ENCODE measurements at regions not wholly inside any gene's neighbourhood (a gene's known extent, or its start where the extent isn't known, plus 50 kb on each side); places are given as distances from the start of the nearest gene placed in this dataset.

DNA sequence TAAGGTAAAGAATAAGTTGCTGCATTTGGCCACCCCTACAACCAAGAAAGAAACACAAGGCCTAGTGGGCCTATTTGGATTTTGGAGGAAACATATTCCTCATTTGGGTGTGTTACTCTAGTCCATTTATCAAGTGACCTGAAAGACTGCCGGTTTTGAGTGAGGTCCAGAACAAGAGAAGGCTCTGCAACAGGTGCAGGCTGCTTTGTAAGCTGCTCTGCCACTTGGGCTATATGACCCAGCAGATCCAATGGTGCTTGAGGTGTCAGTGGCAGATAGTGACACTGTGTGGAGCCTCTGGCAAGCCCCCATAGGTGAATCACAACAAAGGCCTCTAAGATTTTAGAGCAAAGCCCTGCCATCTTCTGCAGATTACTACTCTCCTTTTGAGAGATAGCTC is 491.3 kb downstream of the TAFA4 start:
- ATAC-seq (replicated peaks in 6 of 8), result no peak
- in situ Hi-C loops (cut with MboI; ENCODE audit: low pct_unique_long_range_greater_than_20kb in 2 of 9, low sequenced_read_pairs in 9 of 9, unreplicated experiment in 9 of 9), result no loop called here
- no peak overlapping the region for H3K4me3 ChIP-seq
- no peak overlapping the region for H3K27ac ChIP-seq
- H3K4me1 ChIP-seq (replicated peaks in 1 of 2), result no peaks in the 10 kb centered on the region
- 0 to 88% (median 44%) methylated on average over 1 of the region's 1 CpG; no CpG with 5 or more reads in 6 of the 10 experiments for WGBS, 10 experiments

DNA sequence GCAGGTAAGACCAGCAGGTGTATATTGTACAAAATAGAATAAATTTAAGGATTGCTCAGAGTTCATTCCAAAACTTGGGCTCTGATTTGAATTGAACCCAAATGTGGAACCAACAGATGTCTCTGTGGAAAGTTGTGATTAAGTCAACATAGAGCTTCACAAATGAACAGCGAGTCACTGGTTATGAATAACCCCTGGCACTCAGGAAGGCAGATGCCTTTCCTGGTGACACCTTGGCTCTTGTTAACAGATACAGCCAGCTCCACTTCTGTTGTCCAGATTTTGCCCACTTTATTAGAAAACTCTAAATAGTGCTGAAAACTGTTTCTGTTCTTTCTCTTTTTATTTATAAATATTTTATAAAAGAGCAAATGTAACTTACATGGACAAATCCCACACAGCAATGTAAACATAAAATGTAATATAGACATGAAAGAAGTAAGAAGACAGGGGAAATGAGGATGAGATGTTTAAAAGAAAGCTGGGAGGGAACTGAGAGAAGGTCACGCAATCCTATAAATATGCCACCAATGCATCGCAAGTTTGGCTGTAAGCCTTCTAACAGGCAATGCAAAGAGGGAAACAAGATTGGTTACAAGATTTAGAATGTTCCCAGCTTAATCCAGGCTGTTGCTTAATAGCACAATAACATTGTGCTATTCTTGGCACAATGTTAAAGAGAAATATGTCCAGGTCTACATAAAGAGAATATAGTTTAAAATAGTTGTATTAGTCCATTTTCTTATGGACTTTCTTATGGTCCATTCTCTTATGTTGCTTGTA is 495.5 kb downstream of the TAFA4 start:
- H3K4me1 ChIP-seq (replicated peaks in 1 of 2), result no peaks in the 10 kb centered on the region
- in situ Hi-C loops (cut with MboI; ENCODE audit: low pct_unique_long_range_greater_than_20kb in 2 of 9, low sequenced_read_pairs in 9 of 9, unreplicated experiment in 9 of 9), result no loop called here
- no peak for ATAC-seq (replicated peaks in 6 of 8)
- 0 to 100% (median 84%) methylated on average over 1 to 3 of the region's 3 CpGs for WGBS, 10 experiments
- no peak overlapping the region for H3K27ac ChIP-seq
- H3K4me3 ChIP-seq, result no peak overlapping the region

DNA sequence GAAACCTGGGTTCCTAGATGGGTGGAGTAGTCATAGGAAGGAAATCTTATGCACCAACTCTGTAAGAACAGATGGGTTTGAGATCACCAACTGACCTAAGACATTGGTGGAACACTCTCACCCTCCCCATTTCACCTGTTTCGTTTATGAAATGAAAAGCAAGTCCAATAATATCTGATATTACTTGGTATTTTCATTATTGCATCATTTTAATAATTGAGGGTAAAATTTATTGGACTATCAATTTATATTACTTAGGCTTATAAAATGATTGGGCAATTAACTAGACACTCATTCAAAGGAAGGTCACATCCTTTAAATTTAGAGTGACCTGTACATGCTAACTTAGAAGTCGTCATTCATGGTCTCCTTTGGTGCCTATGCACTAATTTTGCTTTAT is 503.9 kb downstream of the TAFA4 start:
- Histone ChIP-seq H3K4me1 (replicated peaks in 1 of 2) (no peaks in the 10 kb centered on the region), H3K27ac (no peak overlapping the region), H3K4me3 (no peak overlapping the region)
- ATAC-seq (replicated peaks in 6 of 8), result no peak
- WGBS, 10 experiments, result 0 to 90% (median 33%) methylated on average over 1 to 2 of the region's 2 CpGs; no CpG with 5 or more reads in 1 of the 10 experiments
- in situ Hi-C loops (cut with MboI; ENCODE audit: low pct_unique_long_range_greater_than_20kb in 2 of 9, low sequenced_read_pairs in 9 of 9, unreplicated experiment in 9 of 9), result no loop called here

DNA sequence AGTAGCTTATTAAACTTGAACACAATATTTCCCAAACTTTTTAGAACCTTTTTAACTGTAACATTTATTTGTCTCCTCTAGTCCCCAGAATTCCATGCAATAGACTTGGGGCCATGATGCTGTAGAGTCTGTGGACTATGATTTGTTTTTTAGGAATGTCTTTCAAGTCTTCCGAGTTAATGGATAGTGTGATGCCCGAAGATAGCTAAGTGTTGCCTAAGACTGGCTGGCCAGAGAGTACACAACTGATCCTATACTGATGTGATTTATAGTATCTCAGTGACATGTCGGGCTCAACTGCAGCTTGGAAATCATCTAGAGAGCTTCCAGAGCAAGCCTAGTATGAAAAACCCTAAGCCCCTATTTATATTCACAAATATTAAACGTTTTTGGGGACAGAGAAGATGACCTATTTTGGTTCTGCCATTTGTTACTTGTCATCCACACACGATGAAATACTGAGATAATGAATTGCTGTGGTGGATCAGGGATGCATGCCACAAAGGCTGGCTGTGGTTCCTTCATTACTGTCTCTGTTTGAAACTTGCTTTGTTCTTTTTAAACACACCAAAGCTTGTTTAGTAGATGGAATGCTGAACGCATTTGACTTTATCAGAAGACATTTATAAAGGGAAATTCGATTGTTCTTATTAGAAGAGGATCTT is 507.4 kb downstream of the TAFA4 start:
- no peak overlapping the region for H3K27ac ChIP-seq
- H3K4me1 ChIP-seq (replicated peaks in 1 of 2), result no peaks in the 10 kb centered on the region
- WGBS, 10 experiments, result 0 to 78% (median 37%) methylated on average over 2 to 7 of the region's 7 CpGs; no CpG with 5 or more reads in 2 of the 10 experiments
- H3K4me3 ChIP-seq, result no peak overlapping the region
- no peak for ATAC-seq (replicated peaks in 6 of 8)
- in situ Hi-C loops (cut with MboI; ENCODE audit: low pct_unique_long_range_greater_than_20kb in 2 of 9, low sequenced_read_pairs in 9 of 9, unreplicated experiment in 9 of 9), result no loop called here

DNA sequence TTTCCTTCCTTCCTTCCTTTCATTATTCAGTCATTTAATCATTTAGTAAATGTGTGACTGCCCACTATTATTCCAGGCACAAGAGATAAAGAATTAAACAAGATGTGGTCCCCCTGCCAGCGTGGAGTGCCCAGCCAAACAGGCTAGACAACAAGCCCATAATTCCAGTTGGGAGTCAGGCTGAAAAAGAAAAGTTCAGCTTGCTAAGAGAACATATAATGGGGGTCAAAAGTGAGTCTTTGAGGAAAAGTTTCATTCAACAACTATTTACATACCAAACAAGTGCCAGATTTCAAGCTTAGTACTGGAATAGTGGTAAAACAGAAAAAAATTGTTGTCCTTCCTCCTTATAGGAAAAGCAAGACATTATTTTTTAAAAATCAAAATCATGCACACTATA is 523.7 kb downstream of the TAFA4 start:
- no peak for ATAC-seq (replicated peaks in 6 of 8)
- in situ Hi-C loops (cut with MboI; ENCODE audit: low pct_unique_long_range_greater_than_20kb in 2 of 9, low sequenced_read_pairs in 9 of 9, unreplicated experiment in 9 of 9), result no loop called here
- Histone ChIP-seq H3K4me1 (replicated peaks in 1 of 2) (no peaks in the 10 kb centered on the region), H3K4me3 (no peak overlapping the region), H3K27ac (no peak overlapping the region)
- 0 to 75% (median 40%) methylated on average over 1 of the region's 1 CpG; no CpG with 5 or more reads in 1 of the 10 experiments for WGBS, 10 experiments

- no peak for ATAC-seq (replicated peaks in 6 of 8)
- Histone ChIP-seq H3K4me1 (replicated peaks in 1 of 2) (no peaks in the 10 kb centered on the region), H3K4me3 (no peak overlapping the region), H3K27ac (no peak overlapping the region)
- in situ Hi-C loops (cut with MboI; ENCODE audit: low pct_unique_long_range_greater_than_20kb in 2 of 9, low sequenced_read_pairs in 9 of 9, unreplicated experiment in 9 of 9), result no loop called here
Observed at GRCh38 chr3:68403741-68404140, 528.6 kb downstream of the TAFA4 start.

- ATAC-seq (replicated peaks in 6 of 8), result peak in 4 of 8 experiments; percentile 39 to 74 (median 50)
- 0 to 84% (median 41%) methylated on average over 1 to 6 of the region's 6 CpGs; no CpG with 5 or more reads in 2 of the 10 experiments for WGBS, 10 experiments
- in situ Hi-C loops (cut with MboI; ENCODE audit: low pct_unique_long_range_greater_than_20kb in 2 of 9, low sequenced_read_pairs in 9 of 9, unreplicated experiment in 9 of 9), result no loop called here
- Histone ChIP-seq H3K4me1 (replicated peaks in 1 of 2) (no peaks in the 10 kb centered on the region), H3K4me3 (no peak overlapping the region), H3K27ac (no peak overlapping the region)
Observed at GRCh38 chr3:68402235-68402918, 530.0 kb downstream of the TAFA4 start.

DNA sequence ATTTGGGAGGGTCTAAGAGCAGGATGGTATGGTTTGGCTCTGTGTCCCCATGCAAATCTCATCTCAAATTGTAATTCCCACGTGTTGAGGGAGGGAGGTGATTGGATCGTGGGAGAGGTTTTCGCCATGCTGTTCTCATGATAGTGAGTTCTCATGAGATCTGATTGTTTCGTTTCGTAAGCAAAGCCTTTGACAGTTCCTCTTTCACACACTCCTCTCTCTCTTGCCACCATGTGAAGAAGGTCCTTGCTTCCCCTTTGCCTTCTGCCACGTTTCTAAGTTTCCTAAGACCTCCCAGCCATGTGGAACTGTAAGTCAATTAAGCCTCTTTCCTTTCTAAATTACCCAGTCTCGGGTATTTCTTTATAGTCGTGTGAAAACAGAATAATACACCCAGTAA is 553.7 kb downstream of the TAFA4 start:
- in situ Hi-C loops (cut with MboI; ENCODE audit: low pct_unique_long_range_greater_than_20kb in 2 of 9, low sequenced_read_pairs in 9 of 9, unreplicated experiment in 9 of 9), result no loop called here
- no peak for ATAC-seq (replicated peaks in 6 of 8)
- WGBS, 10 experiments, result 0 to 84% (median 52%) methylated on average over 1 to 8 of the region's 8 CpGs
- Histone ChIP-seq H3K4me1 (replicated peaks in 1 of 2) (no peaks in the 10 kb centered on the region), H3K27ac (no peak overlapping the region), H3K4me3 (no peak overlapping the region)

DNA sequence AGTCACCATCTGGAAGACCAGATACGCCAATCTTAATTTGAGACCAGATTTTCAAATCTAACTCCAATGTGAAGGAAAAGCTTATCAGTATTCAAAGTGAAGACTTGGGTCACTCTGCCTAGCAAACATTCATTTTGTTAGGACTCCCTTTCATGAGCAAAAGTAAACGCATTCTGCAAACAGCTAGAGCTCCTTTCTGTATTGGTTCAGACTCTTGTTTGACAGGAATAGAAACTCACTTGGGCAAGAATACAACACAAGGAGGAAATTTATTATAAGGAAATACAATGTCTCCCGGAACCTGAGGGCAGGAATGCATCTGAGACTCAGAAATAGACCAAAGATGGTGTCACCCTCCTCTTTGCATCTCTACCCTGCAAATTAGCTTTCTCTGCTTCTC is 558.6 kb downstream of the TAFA4 start:
- ATAC-seq (replicated peaks in 6 of 8), result peak in 3 of 8 experiments; percentile 25 to 93 (median 25)
- in situ Hi-C loops (cut with MboI; ENCODE audit: low pct_unique_long_range_greater_than_20kb in 2 of 9, low sequenced_read_pairs in 9 of 9, unreplicated experiment in 9 of 9), result no loop called here
- Histone ChIP-seq H3K27ac (no peak overlapping the region), H3K4me3 (no peak overlapping the region), H3K4me1 (replicated peaks in 1 of 2) (no peaks in the 10 kb centered on the region)
- WGBS, 10 experiments, result 0 to 93% (median 70%) methylated on average over 1 to 3 of the region's 3 CpGs; no CpG with 5 or more reads in 2 of the 10 experiments

- 8 to 100% (median 90%) methylated on average over 1 to 3 of the region's 3 CpGs; no CpG with 5 or more reads in 3 of the 10 experiments for WGBS, 10 experiments
- Histone ChIP-seq H3K4me3 (no peak overlapping the region), H3K4me1 (replicated peaks in 1 of 2) (peaks cover 0 to 8% of the 10 kb centered on the region in 2 donors), H3K27ac (no peak overlapping the region)
- in situ Hi-C loops (cut with MboI; ENCODE audit: low pct_unique_long_range_greater_than_20kb in 2 of 9, low sequenced_read_pairs in 9 of 9, unreplicated experiment in 9 of 9), result no loop called here
- ATAC-seq (replicated peaks in 6 of 8), result peak in 4 of 8 experiments; percentile 33 to 40 (median 34)
Observed at GRCh38 chr3:68363796-68364195, 568.6 kb downstream of the TAFA4 start.

- Histone ChIP-seq H3K27ac (no peak overlapping the region), H3K4me1 (replicated peaks in 1 of 2) (peaks cover 0 to 8% of the 10 kb centered on the region in 2 donors), H3K4me3 (no peak overlapping the region)
- 0 to 100% (median 82%) methylated on average over 2 of the region's 2 CpGs; no CpG with 5 or more reads in 5 of the 10 experiments for WGBS, 10 experiments
- in situ Hi-C loops (cut with MboI; ENCODE audit: low pct_unique_long_range_greater_than_20kb in 2 of 9, low sequenced_read_pairs in 9 of 9, unreplicated experiment in 9 of 9), result no loop called here
- peak in 5 of 8 experiments; percentile 63 to 98 (median 74) for ATAC-seq (replicated peaks in 6 of 8)
Observed at GRCh38 chr3:68360492-68360891, 571.9 kb downstream of the TAFA4 start.

GRCh38 chr3:68345781-68346180 is 586.6 kb downstream of the TAFA4 start:
- ATAC-seq (replicated peaks in 6 of 8), result no peak
- in situ Hi-C loops (cut with MboI; ENCODE audit: low pct_unique_long_range_greater_than_20kb in 2 of 9, low sequenced_read_pairs in 9 of 9, unreplicated experiment in 9 of 9), result no loop called here
- H3K4me3 ChIP-seq, result no peak overlapping the region
- no peaks in the 10 kb centered on the region for H3K4me1 ChIP-seq (replicated peaks in 1 of 2)
- no peak overlapping the region for H3K27ac ChIP-seq
- WGBS, 10 experiments, result 4 to 100% (median 77%) methylated on average over 1 to 2 of the region's 2 CpGs

DNA sequence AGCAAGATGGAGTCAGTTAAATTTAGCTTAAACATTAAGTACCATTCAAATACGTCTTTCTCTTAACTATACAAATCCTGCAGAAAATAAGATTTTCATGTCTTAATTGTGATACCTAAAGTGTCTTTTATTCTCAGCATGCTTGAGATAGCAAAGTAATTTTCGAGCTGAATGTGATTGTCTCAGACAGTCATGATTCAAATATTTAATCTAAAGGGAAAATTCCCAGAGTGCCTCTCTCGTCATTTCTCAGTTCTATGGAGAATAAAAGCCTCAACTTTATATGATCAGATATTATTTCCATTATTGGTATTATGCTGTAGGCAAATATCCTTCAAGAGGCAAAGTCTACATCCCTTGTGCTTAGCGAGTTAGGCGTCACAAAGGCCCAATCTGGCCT is 589.9 kb downstream of the TAFA4 start:
- no peak for ATAC-seq (replicated peaks in 6 of 8)
- in situ Hi-C loops (cut with MboI; ENCODE audit: low pct_unique_long_range_greater_than_20kb in 2 of 9, low sequenced_read_pairs in 9 of 9, unreplicated experiment in 9 of 9), result no loop called here

More for the DNA sequence above, 589.9 kb downstream of the TAFA4 start:
- WGBS, 10 experiments, result 4 to 96% (median 86%) methylated on average over 2 to 5 of the region's 5 CpGs
- no peak overlapping the region for H3K4me3 ChIP-seq
- H3K27ac ChIP-seq, result no peak overlapping the region
- H3K4me1 ChIP-seq (replicated peaks in 1 of 2), result no peaks in the 10 kb centered on the region

Data from motor neuron (in vitro differentiated cells).